GM23338 (cell line): ENCODE measurements at regions not wholly inside any gene's neighbourhood (a gene's known extent, or its start where the extent isn't known, plus 50 kb on each side); places are given as distances from the start of the nearest gene placed in this dataset.

Source experiments
- ATAC-seq: fragments of 200-7000 bp; cut with Tn5 transposase; 3 replicates; pipeline ENCODE4 v1.9.1; 2020
- DNase-seq: peaks from one replicate; pipeline ENCODE4 v3.0.0-alpha.2; 2015; ENCODE audit warnings: low spot score
- H2AFZ ChIP-seq: fragments of 200-600 bp; sonication (generic); 2 replicates; pipeline ENCODE4 v1.8.0; 2016; ENCODE audit warnings: antibody characterized with exemption, mild to moderate bottlenecking, moderate library complexity
- H3F3A ChIP-seq: fragments of 200-600 bp; sonication (generic); replicated peaks from 2 replicates; pipeline ENCODE4 v1.8.0; 2017; ENCODE audit warnings: antibody characterized with exemption, mixed run types, low read depth
- H3K27ac ChIP-seq: fragments of 200-600 bp; sonication (generic); 2 replicates; pipeline ENCODE4 v1.6.1; 2016; ENCODE audit warnings: low read depth
- H3K27me3 ChIP-seq: fragments of 200-600 bp; sonication (generic); 2 replicates; pipeline ENCODE4 v1.8.0; 2016; ENCODE audit warnings: mild to moderate bottlenecking, mixed run types, moderate library complexity; ENCODE audit not compliant: insufficient read depth
- H3K36me3 ChIP-seq: fragments of 200-600 bp; sonication (generic); 2 replicates; pipeline ENCODE4 v1.8.0; 2016; ENCODE audit warnings: mild to moderate bottlenecking; ENCODE audit not compliant: insufficient read depth
- H3K4me1 ChIP-seq: fragments of 200-600 bp; sonication (generic); 2 replicates; pipeline ENCODE4 v1.8.0; 2016; ENCODE audit warnings: mild to moderate bottlenecking, moderate library complexity; ENCODE audit not compliant: insufficient read depth
- H3K4me2 ChIP-seq: fragments of 200-600 bp; sonication (generic); 2 replicates; pipeline ENCODE4 v1.7.1; 2017; ENCODE audit warnings: mixed run types
- H3K4me3 ChIP-seq: fragments of 200-600 bp; sonication (generic); 2 replicates; pipeline ENCODE4 v1.6.1; 2016; ENCODE audit warnings: mixed run types
- H3K79me2 ChIP-seq: fragments of 200-600 bp; sonication (generic); replicated peaks from 2 replicates; pipeline ENCODE4 v1.8.0; 2017; ENCODE audit warnings: mild to moderate bottlenecking; ENCODE audit not compliant: insufficient read depth
- H3K9me2 ChIP-seq: fragments of 200-600 bp; sonication (generic); 2 replicates; pipeline ENCODE4 v1.8.0; 2017; ENCODE audit not compliant: insufficient read depth
- H4K20me1 ChIP-seq: fragments of 200-600 bp; sonication (generic); replicated peaks from 2 replicates; pipeline ENCODE4 v1.8.0; 2017; ENCODE audit warnings: mild to moderate bottlenecking; ENCODE audit not compliant: insufficient read depth
- H3K27ac Mint-ChIP-seq: 2 replicates; pipeline ENCODE4 v1.8.0; 2020; ENCODE audit warnings: inconsistent platforms, mild to moderate bottlenecking, moderate library complexity, mixed read lengths
- H3K27me3 Mint-ChIP-seq: 3 replicates; pipeline ENCODE4 v1.8.0; 2022; ENCODE audit warnings: low read depth, mild to moderate bottlenecking, moderate library complexity, mixed read lengths, inconsistent platforms; ENCODE audit not compliant: insufficient read depth, poor library complexity
- H3K36me3 Mint-ChIP-seq: 3 replicates; pipeline ENCODE4 v1.8.0; 2021; ENCODE audit warnings: low read depth, mild to moderate bottlenecking, inconsistent platforms, moderate library complexity, mixed read lengths
- H3K4me1 Mint-ChIP-seq: 3 replicates; pipeline ENCODE4 v1.8.0; 2020; ENCODE audit warnings: mild to moderate bottlenecking, inconsistent platforms, mixed read lengths
- H3K4me3 Mint-ChIP-seq: 3 replicates; pipeline ENCODE4 v1.8.0; 2021; ENCODE audit warnings: moderate library complexity, mild to moderate bottlenecking, inconsistent platforms, mixed read lengths
- H3K9me3 Mint-ChIP-seq: 3 replicates; pipeline ENCODE4 v1.8.0; 2020; ENCODE audit warnings: moderate library complexity, mild to moderate bottlenecking, inconsistent platforms, mixed read lengths
- CREB1 ChIP-seq: fragments of 250-450 bp; sonication (Bioruptor Pico); IDR thresholded peaks from 2 replicates; pipeline ENCODE4 v1.5.0; 2020; ENCODE audit warnings: low read depth, mild to moderate bottlenecking, moderate library complexity
- EZH2 ChIP-seq: fragments of 200-600 bp; sonication (generic); IDR thresholded peaks from one replicate; pipeline ENCODE4 v1.8.0; 2017; ENCODE audit warnings: antibody characterized with exemption, mild to moderate bottlenecking, low read depth; ENCODE audit not compliant: unreplicated experiment
- EZH2phosphoT487 ChIP-seq: fragments of 200-600 bp; sonication (generic); IDR thresholded peaks from one replicate; pipeline ENCODE4 v1.8.1; 2018; ENCODE audit warnings: antibody characterized with exemption; ENCODE audit not compliant: unreplicated experiment
- JUNB ChIP-seq: IDR thresholded peaks from one replicate; pipeline ENCODE4 v1.6.1; 2016; ENCODE audit warnings: antibody characterized with exemption; ENCODE audit not compliant: unreplicated experiment
- NANOG ChIP-seq: IDR thresholded peaks from 2 replicates; pipeline ENCODE4 v1.6.1; 2016; ENCODE audit warnings: antibody characterized with exemption, borderline replicate concordance
- POLR2AphosphoS5 ChIP-seq: IDR thresholded peaks from 2 replicates; pipeline ENCODE4 v1.6.1; 2016; ENCODE audit warnings: antibody characterized with exemption, low read depth
- REST ChIP-seq: IDR thresholded peaks from one replicate; pipeline ENCODE4 v1.6.1; 2018; ENCODE audit warnings: antibody characterized with exemption; ENCODE audit not compliant: unreplicated experiment
- STAT1 ChIP-seq: IDR thresholded peaks from one replicate; pipeline ENCODE4 v1.6.1; 2016; ENCODE audit warnings: antibody characterized with exemption; ENCODE audit not compliant: unreplicated experiment
- ZNF114 ChIP-seq: fragments of 250-450 bp; sonication (Bioruptor Pico); IDR thresholded peaks from 2 replicates; pipeline ENCODE4 v1.5.0; 2020; ENCODE audit warnings: mild to moderate bottlenecking, moderate library complexity
- ZNF331 ChIP-seq: fragments of 250-450 bp; sonication (Bioruptor Pico); IDR thresholded peaks from 2 replicates; pipeline ENCODE4 v1.5.0; 2020; ENCODE audit warnings: low read depth, mild to moderate bottlenecking, moderate library complexity
- TF ChIP-seq, protein P1 (sequence below): fragments of 250-450 bp; sonication (Bioruptor Pico); IDR thresholded peaks from 2 replicates; pipeline ENCODE4 v1.5.0; 2020; ENCODE audit warnings: mild to moderate bottlenecking, moderate library complexity
- TF ChIP-seq, protein P2 (sequence below): IDR thresholded peaks from 2 replicates; pipeline ENCODE4 v1.6.1; 2016; ENCODE audit warnings: antibody characterized with exemption

DNA sequence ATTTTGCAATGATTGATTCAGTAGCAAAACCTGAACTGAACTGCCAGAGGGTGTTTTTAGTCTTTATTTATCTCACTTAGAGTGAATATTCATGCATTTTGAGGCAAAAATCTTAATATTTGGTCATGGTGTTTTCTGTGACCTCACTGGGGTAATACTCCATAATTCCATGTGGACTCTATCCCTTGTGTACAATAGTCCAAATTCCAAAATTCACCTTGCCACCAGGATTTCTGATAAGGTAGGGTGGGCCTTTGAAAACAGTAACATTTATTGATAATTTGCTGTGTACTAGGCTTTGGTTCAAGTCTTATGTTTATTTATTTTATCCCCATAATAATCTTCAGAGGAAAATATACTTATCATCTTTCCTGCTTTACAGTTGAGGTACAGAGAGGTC is 68.4 kb upstream of the PDE5A start (continued):
- TF ChIP-seq REST (no peak), EZH2 (no peak), ZNF114 (CRISPR knock-in tag) (no peak)

GRCh38 chr4:119695216-119695615 is 66.6 kb upstream of the PDE5A start:
- H3K36me3 Mint-ChIP-seq = peaks cover 14% of the 10 kb centered on the region
- no peaks in the 10 kb centered on the region for H3K27me3 ChIP-seq
- no peaks in the 10 kb centered on the region for H4K20me1 ChIP-seq
- H3K36me3 ChIP-seq = no peaks in the 10 kb centered on the region
- H3K27ac ChIP-seq = no peak overlapping the region
- ATAC-seq (no peak), DNase-seq (no peak)
- no peak overlapping the region for H3K4me3 Mint-ChIP-seq
- H3K4me1 ChIP-seq = no peaks in the 10 kb centered on the region
- H3K4me1 Mint-ChIP-seq = no peaks in the 10 kb centered on the region
- no peaks in the 10 kb centered on the region for H3K79me2 ChIP-seq
- H3K9me2 ChIP-seq = no peaks in the 10 kb centered on the region
- H2AFZ ChIP-seq = no peak overlapping the region
- no peak overlapping the region for H3K4me2 ChIP-seq
- H3K9me3 Mint-ChIP-seq = peaks cover 18% of the 10 kb centered on the region
- H3K4me3 ChIP-seq = no peak overlapping the region
- no peak overlapping the region for H3K27ac Mint-ChIP-seq
- no peaks in the 10 kb centered on the region for H3F3A ChIP-seq
- peaks cover 2% of the 10 kb centered on the region for H3K27me3 Mint-ChIP-seq
- TF ChIP-seq CREB1 (CRISPR knock-in tag) (no peak), EZH2 (no peak), POLR2AphosphoS5 (no peak), STAT1 (no peak), EZH2phosphoT487 (no peak), ZNF331 (CRISPR knock-in tag) (no peak), NANOG (no peak), JUNB (no peak), REST (no peak), ZNF114 (CRISPR knock-in tag) (no peak)
- TF ChIP-seq, protein P1, sequence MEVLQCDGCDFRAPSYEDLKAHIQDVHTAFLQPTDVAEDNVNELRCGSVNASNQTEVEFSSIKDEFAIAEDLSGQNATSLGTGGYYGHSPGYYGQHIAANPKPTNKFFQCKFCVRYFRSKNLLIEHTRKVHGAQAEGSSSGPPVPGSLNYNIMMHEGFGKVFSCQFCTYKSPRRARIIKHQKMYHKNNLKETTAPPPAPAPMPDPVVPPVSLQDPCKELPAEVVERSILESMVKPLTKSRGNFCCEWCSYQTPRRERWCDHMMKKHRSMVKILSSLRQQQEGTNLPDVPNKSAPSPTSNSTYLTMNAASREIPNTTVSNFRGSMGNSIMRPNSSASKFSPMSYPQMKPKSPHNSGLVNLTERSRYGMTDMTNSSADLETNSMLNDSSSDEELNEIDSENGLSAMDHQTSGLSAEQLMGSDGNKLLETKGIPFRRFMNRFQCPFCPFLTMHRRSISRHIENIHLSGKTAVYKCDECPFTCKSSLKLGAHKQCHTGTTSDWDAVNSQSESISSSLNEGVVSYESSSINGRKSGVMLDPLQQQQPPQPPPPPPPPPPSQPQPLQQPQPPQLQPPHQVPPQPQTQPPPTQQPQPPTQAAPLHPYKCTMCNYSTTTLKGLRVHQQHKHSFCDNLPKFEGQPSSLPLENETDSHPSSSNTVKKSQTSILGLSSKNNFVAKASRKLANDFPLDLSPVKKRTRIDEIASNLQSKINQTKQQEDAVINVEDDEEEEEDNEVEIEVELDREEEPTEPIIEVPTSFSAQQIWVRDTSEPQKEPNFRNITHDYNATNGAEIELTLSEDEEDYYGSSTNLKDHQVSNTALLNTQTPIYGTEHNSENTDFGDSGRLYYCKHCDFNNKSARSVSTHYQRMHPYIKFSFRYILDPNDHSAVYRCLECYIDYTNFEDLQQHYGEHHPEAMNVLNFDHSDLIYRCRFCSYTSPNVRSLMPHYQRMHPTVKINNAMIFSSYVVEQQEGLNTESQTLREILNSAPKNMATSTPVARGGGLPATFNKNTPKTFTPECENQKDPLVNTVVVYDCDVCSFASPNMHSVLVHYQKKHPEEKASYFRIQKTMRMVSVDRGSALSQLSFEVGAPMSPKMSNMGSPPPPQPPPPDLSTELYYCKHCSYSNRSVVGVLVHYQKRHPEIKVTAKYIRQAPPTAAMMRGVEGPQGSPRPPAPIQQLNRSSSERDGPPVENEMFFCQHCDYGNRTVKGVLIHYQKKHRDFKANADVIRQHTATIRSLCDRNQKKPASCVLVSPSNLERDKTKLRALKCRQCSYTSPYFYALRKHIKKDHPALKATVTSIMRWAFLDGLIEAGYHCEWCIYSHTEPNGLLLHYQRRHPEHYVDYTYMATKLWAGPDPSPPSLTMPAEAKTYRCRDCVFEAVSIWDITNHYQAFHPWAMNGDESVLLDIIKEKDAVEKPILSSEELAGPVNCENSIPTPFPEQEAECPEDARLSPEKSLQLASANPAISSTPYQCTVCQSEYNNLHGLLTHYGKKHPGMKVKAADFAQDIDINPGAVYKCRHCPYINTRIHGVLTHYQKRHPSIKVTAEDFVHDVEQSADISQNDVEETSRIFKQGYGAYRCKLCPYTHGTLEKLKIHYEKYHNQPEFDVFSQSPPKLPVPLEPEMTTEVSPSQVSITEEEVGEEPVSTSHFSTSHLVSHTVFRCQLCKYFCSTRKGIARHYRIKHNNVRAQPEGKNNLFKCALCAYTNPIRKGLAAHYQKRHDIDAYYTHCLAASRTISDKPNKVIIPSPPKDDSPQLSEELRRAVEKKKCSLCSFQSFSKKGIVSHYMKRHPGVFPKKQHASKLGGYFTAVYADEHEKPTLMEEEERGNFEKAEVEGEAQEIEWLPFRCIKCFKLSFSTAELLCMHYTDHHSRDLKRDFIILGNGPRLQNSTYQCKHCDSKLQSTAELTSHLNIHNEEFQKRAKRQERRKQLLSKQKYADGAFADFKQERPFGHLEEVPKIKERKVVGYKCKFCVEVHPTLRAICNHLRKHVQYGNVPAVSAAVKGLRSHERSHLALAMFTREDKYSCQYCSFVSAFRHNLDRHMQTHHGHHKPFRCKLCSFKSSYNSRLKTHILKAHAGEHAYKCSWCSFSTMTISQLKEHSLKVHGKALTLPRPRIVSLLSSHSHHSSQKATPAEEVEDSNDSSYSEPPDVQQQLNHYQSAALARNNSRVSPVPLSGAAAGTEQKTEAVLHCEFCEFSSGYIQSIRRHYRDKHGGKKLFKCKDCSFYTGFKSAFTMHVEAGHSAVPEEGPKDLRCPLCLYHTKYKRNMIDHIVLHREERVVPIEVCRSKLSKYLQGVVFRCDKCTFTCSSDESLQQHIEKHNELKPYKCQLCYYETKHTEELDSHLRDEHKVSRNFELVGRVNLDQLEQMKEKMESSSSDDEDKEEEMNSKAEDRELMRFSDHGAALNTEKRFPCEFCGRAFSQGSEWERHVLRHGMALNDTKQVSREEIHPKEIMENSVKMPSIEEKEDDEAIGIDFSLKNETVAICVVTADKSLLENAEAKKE (CRISPR knock-in tag) = no peak
- TF ChIP-seq, protein P2, sequence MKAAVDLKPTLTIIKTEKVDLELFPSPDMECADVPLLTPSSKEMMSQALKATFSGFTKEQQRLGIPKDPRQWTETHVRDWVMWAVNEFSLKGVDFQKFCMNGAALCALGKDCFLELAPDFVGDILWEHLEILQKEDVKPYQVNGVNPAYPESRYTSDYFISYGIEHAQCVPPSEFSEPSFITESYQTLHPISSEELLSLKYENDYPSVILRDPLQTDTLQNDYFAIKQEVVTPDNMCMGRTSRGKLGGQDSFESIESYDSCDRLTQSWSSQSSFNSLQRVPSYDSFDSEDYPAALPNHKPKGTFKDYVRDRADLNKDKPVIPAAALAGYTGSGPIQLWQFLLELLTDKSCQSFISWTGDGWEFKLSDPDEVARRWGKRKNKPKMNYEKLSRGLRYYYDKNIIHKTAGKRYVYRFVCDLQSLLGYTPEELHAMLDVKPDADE = no peak
